Mammary epithelial cell (primary cell): ENCODE measurements at regions not wholly inside any gene's neighbourhood (a gene's known extent, or its start where the extent isn't known, plus 50 kb on each side); places are given as distances from the start of the nearest gene placed in this dataset.

Source experiments
- CTCF ChIP-seq, 2 donors: IDR thresholded peaks in 1 of 2; conservative IDR thresholded peaks in 1 of 2; 2 replicates each; pipeline ENCODE4 v1.5.1; 2011 to 2012; ENCODE audit warnings: inconsistent platforms in 2 of 2, low read length in 2 of 2, mild to moderate bottlenecking in 2 of 2, control low read depth in 1 of 2, low read depth in 1 of 2; ENCODE audit not compliant: insufficient read depth in 1 of 2; ENCODE audit errors: extremely low read depth in 1 of 2
- EZH2 ChIP-seq: IDR thresholded peaks from 2 replicates; pipeline ENCODE4 v1.6.1; 2012; ENCODE audit warnings: low read length, inconsistent platforms, borderline replicate concordance

GRCh38 chr12:105470102-105470501 lies 139.6 kb downstream of the C12orf75 start:
- TF ChIP-seq CTCF (conservative IDR thresholded peaks at IDR 0.05 in 1 of 2, IDR thresholded peaks at IDR 0.05 in 1 of 2; ENCODE audit: extremely low read depth in 1 of 2, insufficient read depth in 1 of 2, low read depth in 1 of 2, low read length in 2 of 2) (no peak), EZH2 (no peak)
